Prostate gland (tissue), 2 donors: ENCODE measurements at regions not wholly inside any gene's neighbourhood (a gene's known extent, or its start where the extent isn't known, plus 50 kb on each side); places are given as distances from the start of the nearest gene placed in this dataset.

Experiments
- DNase-seq: peaks from one replicate; pipeline ENCODE4 v3.0.0-alpha.2; 2019; ENCODE audit warnings: low spot score
- H3K27ac ChIP-seq, 2 donors: fragments of 200-600 bp; sonication (generic); 2 replicates each; pipeline ENCODE4 v1.5.1; 2017 to 2019
- H3K27me3 ChIP-seq: fragments of 200-600 bp; sonication (generic); replicated peaks from 2 replicates; pipeline ENCODE4 v1.5.1; 2019; ENCODE audit not compliant: insufficient read depth
- H3K36me3 ChIP-seq, 2 donors: fragments of 200-600 bp; sonication (generic); 1 replicate in 1 of 2; 2 replicates in 1 of 2; pipeline versions ENCODE4 v1.5.1 to v1.8.1; 2017 to 2019
- H3K4me1 ChIP-seq: fragments of 200-600 bp; sonication (generic); replicated peaks from 2 replicates; pipeline ENCODE4 v1.5.1; 2019
- H3K4me3 ChIP-seq, 2 donors: fragments of 200-600 bp; sonication (generic); 2 replicates each; pipeline ENCODE4 v1.5.1; 2017 to 2019
- H3K9me3 ChIP-seq: fragments of 200-600 bp; sonication (generic); 2 replicates; pipeline ENCODE4 v1.5.1; 2017
- POLR2A ChIP-seq: fragments of 450-650 bp; IDR thresholded peaks from one replicate; pipeline ENCODE4 v1.6.1; 2016; ENCODE audit warnings: antibody characterized with exemption, mild to moderate bottlenecking
- POLR2AphosphoS5 ChIP-seq: sonication (generic); formaldehyde crosslinking; IDR thresholded peaks from one replicate; pipeline ENCODE4 v1.6.1; 2017; ENCODE audit warnings: antibody characterized with exemption
- WGBS: methylation state at CpG from one replicate; pipeline ENCODE4 v1.1.5; 2018; 5-methylcytosine and 5-hydroxymethylcytosine counted together
- intact Hi-C: fragments of 100-400 bp; cut with DNase I; formaldehyde crosslinking; loops from one replicate; pipeline ENCODE4 v1.14.2; 2022
- TF ChIP-seq, protein P1 (sequence below), 4 experiments: fragments of 200-600 bp in 2 of 4; fragments of 450-650 bp in 2 of 4; sonication (generic) in 2 of 4; IDR thresholded peaks; 1 replicate in 3 of 4; 2 replicates in 1 of 4; pipeline ENCODE4 v1.5.1; 2016 to 2019; ENCODE audit warnings: antibody characterized with exemption in 4 of 4, mild to moderate bottlenecking in 2 of 4, moderate library complexity in 2 of 4

GRCh38 chr12:124391340-124392261 lies 96.7 kb downstream of the RFLNA start:
- WGBS: 66% methylated on average over 34 of the region's 35 CpGs
- H3K4me1 ChIP-seq: peaks cover 30% of the 10 kb centered on the region

DNA sequence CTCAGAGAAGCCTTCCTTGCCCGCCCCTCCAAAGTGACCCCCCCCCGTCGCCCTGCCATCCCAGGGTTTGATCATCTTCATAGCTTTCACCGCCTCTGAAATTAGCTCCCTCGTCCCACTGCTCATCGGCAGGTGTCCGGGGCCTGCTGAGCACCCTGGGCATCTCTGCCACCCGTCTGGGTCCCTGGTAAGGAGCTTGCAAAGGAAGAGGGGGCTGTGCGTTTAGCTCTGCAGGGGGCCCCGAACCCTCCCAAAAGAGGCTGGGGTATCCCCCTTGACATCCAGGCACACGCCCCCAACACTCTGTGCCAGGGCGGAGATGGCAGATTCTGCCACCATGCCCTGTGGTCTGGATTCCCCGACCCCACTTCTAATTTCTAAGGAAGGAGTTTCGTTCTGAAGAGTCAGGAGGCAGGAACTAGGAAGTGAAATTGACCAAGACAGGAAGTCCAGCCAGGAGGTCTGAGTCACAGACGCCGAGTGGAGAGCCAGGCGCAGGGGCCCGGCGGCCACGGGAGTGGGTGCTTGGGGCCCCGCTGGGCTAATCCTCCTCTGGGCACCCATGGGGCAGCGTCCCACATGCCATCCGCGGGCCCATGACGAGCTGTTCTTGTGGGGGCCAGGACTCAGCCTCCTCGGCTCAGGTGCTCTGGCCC lies 95.7 kb downstream of the RFLNA start:
- Histone ChIP-seq H3K36me3 (peaks cover 0 to 4% of the 10 kb centered on the region in 2 donors), H3K4me1 (peaks cover 30% of the 10 kb centered on the region), H3K9me3 (no peaks in the 10 kb centered on the region), H3K4me3 (no peak overlapping the region), H3K27ac (peak overlapping the region; percentile 93 to 95), H3K27me3 (no peaks in the 10 kb centered on the region)
- 64% methylated on average over 26 of the region's 26 CpGs for whole genome bisulfite sequencing
- DNase-seq: no peak
- intact Hi-C loops: loop anchor here (2.0 kb wide), 1 partner anchor 30 kb away; no protein-coding TSS in a partner anchor
- TF ChIP-seq POLR2AphosphoS5: peak; percentile 27
- TF ChIP-seq, protein P1, sequence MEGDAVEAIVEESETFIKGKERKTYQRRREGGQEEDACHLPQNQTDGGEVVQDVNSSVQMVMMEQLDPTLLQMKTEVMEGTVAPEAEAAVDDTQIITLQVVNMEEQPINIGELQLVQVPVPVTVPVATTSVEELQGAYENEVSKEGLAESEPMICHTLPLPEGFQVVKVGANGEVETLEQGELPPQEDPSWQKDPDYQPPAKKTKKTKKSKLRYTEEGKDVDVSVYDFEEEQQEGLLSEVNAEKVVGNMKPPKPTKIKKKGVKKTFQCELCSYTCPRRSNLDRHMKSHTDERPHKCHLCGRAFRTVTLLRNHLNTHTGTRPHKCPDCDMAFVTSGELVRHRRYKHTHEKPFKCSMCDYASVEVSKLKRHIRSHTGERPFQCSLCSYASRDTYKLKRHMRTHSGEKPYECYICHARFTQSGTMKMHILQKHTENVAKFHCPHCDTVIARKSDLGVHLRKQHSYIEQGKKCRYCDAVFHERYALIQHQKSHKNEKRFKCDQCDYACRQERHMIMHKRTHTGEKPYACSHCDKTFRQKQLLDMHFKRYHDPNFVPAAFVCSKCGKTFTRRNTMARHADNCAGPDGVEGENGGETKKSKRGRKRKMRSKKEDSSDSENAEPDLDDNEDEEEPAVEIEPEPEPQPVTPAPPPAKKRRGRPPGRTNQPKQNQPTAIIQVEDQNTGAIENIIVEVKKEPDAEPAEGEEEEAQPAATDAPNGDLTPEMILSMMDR (IDR thresholded peaks at IDR 0.05): no peak

More at GRCh38 chr12:124391340-124392261, 96.7 kb downstream of the RFLNA start:
- intact Hi-C loops: loop anchor here (2.0 kb wide), 1 partner anchor 29 kb away; no protein-coding TSS in a partner anchor
- no peak for DNase-seq
- Histone ChIP-seq H3K27me3 (no peaks in the 10 kb centered on the region), H3K27ac (peak overlapping the region; percentile 93 to 95), H3K9me3 (no peaks in the 10 kb centered on the region), H3K4me3 (no peak overlapping the region), H3K36me3 (no peaks in the 10 kb centered on the region)
- TF ChIP-seq, protein P1 (IDR thresholded peaks at IDR 0.05): no peak
- no peak for TF ChIP-seq POLR2A
- no peak for TF ChIP-seq POLR2AphosphoS5

DNA sequence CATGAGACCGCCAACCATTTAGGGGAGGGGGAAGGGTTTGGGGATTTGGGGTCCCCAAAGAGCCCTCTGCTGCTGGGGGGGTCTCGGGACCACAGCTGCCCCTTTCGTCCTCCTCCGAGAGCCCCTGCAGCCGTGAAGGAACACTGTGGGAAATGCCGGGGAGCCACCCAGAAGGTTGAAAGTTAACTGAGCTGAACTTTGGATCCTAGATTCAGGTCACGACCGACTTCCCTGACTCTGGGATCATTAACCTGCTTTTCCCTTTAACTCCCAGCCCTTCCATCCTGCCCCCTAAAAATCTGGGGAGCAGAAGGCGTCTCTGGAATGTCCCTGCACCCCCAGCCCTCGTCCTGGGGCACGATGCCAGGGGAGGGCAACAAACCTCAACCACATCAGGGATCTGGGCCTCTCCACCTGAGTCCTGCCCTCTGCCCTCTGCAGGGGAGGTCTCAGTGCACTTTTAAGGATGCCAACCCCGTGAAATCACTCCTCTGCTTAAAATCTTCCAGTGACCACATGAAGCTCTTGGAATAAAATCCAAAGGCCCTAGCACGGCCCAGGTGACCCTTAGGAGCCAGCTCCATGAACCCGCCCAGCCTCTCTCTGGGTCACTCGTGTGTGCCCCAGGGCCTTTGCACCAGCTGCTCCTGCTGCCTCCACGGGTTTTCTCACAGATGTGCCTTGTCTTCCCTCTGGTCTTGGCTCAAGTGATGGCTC lies 95.0 kb downstream of the RFLNA start:
- Histone ChIP-seq H3K4me1 (peaks cover 30% of the 10 kb centered on the region), H3K9me3 (no peaks in the 10 kb centered on the region), H3K36me3 (peaks cover 3 to 11% of the 10 kb centered on the region in 2 donors), H3K4me3 (no peak overlapping the region), H3K27ac (peak overlapping the region; percentile 93 to 95), H3K27me3 (no peaks in the 10 kb centered on the region)
- 60% methylated on average over 15 of the region's 16 CpGs for WGBS
- no peak for TF ChIP-seq POLR2AphosphoS5
- TF ChIP-seq POLR2A: no peak
- TF ChIP-seq, protein P1 (IDR thresholded peaks at IDR 0.05): no peak
- intact Hi-C loops: loop anchor here (2.0 kb wide), 1 partner anchor 31 kb away; no protein-coding TSS in a partner anchor
- DNase-seq: no peak

DNA sequence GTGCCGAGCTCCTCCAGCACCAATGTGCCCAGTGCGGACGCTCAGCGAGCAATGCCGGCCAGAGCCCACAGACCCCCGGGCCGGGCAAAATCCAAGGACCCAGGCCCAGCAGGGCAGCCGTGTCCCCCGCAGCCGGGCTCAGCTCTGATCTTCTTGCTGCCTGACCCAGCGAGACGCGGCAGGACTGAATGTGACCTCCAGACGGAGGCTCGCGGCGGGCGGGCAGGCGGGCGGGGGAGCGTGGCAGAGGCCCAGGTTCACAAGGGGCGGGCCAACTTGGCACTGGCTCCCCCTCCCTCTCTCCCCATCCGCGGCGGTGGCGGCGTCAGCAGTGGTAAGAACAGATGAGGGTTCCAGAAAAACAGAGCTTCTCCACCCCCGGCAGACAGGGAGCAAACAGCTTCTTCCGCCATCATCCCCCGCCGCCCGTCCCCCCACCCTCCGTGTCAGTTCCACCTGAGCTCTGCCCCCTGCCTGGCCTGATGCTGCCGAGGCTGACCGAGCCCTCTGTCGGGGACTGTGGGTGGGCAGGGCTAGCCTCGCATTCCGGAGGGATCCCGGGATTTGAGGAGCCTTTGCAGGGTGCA lies 94.3 kb downstream of the RFLNA start:
- TF ChIP-seq POLR2AphosphoS5: peak; percentile 58
- no peak for TF ChIP-seq POLR2A
- TF ChIP-seq, protein P1 (IDR thresholded peaks at IDR 0.05): peak in 1 of 4 experiments; percentile 0
- no peaks in the 10 kb centered on the region for H3K9me3 ChIP-seq
- peak; percentile 80 for DNase-seq
- WGBS: 4% methylated on average over 36 of the region's 39 CpGs
- H3K36me3 ChIP-seq: peaks cover 3 to 15% of the 10 kb centered on the region in 2 donors
- peaks cover 26% of the 10 kb centered on the region for H3K4me1 ChIP-seq
- peak overlapping the region; percentile 93 to 95 for H3K27ac ChIP-seq
- intact Hi-C loops: no loop called here
- no peaks in the 10 kb centered on the region for H3K27me3 ChIP-seq
- H3K4me3 ChIP-seq: peak overlapping the region; percentile 40 to 49
